Fibroblast of pulmonary artery (primary cell): ENCODE measurements at regions not wholly inside any gene's neighbourhood (a gene's known extent, or its start where the extent isn't known, plus 50 kb on each side); places are given as distances from the start of the nearest gene placed in this dataset.

Experiments
- DNase-seq: peaks from one replicate; pipeline ENCODE4 v3.0.0-alpha.2; 2010; ENCODE audit warnings: low read depth
- H3K4me3 ChIP-seq: replicated peaks from 2 replicates; pipeline ENCODE4 v1.5.1; 2011; ENCODE audit warnings: low read depth, mild to moderate bottlenecking, control low read depth, low read length, moderate library complexity
- TF ChIP-seq, protein P1 (sequence below): IDR thresholded peaks from 2 replicates; pipeline ENCODE4 v1.5.1; 2011; ENCODE audit warnings: mild to moderate bottlenecking, control low read depth, low read length, inconsistent platforms; ENCODE audit errors: missing control alignments

DNA sequence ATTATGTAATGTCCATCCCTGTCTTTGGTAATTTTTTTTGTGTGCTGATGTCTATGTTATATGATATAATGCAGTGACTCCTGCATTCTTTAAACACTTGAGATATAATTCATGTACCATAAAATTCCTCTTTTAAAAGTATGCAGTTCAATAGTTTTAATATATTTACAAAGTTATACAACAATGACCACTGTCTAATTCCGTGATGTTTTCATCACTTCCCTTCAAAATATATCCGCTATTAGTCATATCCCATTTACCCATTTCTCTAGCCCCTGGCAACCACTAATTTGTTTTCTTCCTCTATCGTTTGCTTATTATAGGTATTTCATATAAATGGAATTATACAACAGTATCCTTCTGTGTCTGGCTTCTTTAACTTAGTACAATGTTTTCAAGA, 64.9 kb upstream of the SUCLG2 start:
- H3K4me3 ChIP-seq, result no peak overlapping the region
- DNase-seq, result peak; percentile 26
- TF ChIP-seq, protein P1, sequence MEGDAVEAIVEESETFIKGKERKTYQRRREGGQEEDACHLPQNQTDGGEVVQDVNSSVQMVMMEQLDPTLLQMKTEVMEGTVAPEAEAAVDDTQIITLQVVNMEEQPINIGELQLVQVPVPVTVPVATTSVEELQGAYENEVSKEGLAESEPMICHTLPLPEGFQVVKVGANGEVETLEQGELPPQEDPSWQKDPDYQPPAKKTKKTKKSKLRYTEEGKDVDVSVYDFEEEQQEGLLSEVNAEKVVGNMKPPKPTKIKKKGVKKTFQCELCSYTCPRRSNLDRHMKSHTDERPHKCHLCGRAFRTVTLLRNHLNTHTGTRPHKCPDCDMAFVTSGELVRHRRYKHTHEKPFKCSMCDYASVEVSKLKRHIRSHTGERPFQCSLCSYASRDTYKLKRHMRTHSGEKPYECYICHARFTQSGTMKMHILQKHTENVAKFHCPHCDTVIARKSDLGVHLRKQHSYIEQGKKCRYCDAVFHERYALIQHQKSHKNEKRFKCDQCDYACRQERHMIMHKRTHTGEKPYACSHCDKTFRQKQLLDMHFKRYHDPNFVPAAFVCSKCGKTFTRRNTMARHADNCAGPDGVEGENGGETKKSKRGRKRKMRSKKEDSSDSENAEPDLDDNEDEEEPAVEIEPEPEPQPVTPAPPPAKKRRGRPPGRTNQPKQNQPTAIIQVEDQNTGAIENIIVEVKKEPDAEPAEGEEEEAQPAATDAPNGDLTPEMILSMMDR, result no peak

GRCh38 chr3:67715971-67716370, 61.6 kb upstream of the SUCLG2 start:
- TF ChIP-seq, protein P1, result no peak

DNA sequence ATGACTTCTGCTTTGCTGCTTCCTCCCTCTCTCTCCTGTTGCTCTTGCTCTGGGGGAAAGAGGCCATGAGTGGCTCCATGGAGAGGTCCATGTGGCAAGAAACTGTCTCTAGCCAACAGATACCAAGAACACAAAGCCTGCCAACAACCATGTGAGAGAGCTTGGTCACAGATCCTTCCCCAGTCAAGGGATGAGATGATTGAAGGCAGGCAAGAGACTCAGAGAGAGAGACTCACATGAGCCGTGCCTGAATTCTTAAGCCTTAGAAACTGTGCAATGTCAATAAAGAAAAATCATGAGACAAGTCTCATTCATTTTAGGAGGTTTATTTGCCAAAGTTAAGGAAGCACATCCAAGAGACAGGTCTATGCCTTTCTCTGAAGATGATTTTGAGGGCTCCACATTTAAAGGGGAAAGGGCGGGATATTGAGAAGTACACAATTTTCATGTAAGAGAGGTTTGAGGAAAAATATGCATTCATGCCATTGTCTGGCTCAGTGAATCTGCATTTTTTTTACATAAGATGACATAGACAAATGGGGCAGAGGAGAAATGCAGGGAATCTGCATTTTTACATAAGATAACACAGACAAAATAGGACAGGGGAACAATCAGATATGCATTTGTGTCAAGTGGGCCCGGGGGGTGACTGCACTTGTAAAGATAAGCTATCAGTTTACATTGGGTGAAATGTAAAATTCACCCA, 59.5 kb upstream of the SUCLG2 start:
- TF ChIP-seq, protein P1, result no peak
- no peak overlapping the region for H3K4me3 ChIP-seq
- no peak for DNase-seq

More at GRCh38 chr3:67715971-67716370, 61.6 kb upstream of the SUCLG2 start:
- no peak for DNase-seq
- H3K4me3 ChIP-seq, result no peak overlapping the region

DNA sequence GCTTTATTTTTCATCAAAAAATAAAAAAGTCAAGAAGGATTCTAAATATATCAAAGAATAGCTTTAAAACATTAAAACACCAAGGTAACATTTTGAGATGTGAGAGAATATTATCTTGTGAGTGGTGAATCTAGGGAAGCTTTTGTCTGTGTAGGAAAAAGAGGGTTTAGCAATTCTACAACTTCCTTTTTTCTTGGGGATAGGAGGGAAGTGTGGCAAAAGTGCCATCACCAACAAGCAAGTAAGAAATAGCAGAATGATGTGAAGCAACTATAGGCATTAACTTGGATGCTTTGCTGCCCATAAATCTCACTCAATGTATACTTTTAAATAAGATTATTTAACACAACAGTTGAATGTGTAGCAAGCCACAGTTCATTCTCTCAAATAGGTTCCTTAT, 57.8 kb upstream of the SUCLG2 start:
- H3K4me3 ChIP-seq, result no peak overlapping the region
- TF ChIP-seq, protein P1, result no peak
- no peak for DNase-seq

DNA sequence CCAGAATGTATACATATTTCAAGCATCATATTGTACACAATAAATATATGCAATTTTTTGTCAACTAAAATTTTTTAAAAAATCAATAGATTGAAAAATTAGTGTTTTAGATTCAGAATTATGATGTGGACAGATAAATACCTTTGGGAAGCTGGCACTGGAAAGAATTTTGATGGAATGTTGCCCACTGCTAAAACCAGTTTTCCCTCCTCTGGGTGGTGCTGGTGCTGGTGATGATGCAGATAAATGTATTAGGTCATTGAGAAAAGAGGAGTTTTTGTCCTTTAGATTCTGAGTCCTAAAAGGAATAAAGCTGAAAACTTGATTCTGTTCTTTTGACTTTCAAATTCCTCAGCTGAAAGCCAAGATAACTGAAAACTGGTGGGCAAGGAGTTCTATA, 56.0 kb upstream of the SUCLG2 start:
- TF ChIP-seq, protein P1, result no peak
- no peak overlapping the region for H3K4me3 ChIP-seq
- DNase-seq, result no peak

DNA sequence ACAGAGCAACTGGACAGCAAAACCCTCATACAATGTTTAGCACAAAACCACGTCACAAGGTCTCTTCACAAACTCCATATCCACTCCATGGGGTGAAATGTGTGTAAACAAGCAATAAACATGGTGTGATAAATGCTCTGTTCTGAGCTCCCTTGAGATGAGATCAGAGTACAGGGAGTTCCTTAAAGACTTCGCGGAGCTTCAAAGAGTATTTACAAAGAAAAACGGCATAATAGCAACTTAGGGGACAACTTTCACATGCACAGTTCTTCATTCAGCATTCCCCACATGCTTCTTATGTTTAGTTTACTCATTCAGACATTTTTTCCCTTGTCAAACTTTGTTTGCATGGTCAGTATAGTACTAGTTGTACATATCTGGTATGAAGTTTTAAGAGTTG, 52.5 kb upstream of the SUCLG2 start:
- H3K4me3 ChIP-seq, result no peak overlapping the region
- TF ChIP-seq, protein P1, result no peak
- DNase-seq, result peak; percentile 7

GRCh38 chr3:67704322-67704721, 49.9 kb upstream of the SUCLG2 start:
- no peak overlapping the region for H3K4me3 ChIP-seq
- TF ChIP-seq, protein P1, result no peak
- no peak for DNase-seq
